ENCODE measurements at regions not wholly inside any gene's neighbourhood (a gene's known extent, or its start where the extent isn't known, plus 50 kb on each side); places are given as distances from the start of the nearest gene placed in this dataset.
A peak's percentile ranks its signal among the peaks of the same experiment; 100 is the strongest.

GRCh38 chr15:62343397-62343796 is 178.3 kb upstream of the C2CD4B start:
- H3K27me3 ChIP-seq (replicated peaks in 1 of 4; ENCODE audit: control extremely low read depth in 1 of 4, control insufficient read depth in 3 of 4, insufficient read depth in 4 of 4, low read length in 3 of 4), result no peaks in the 10 kb centered on the region
- no peak overlapping the region for H3K4me2 ChIP-seq (replicated peaks; ENCODE audit: low read depth, low read length, poor library complexity, severe bottlenecking)
- H2AFZ ChIP-seq (ENCODE audit: insufficient read depth, low read depth, low read length, poor library complexity, severe bottlenecking), result no peak overlapping the region
- H3K9ac ChIP-seq (ENCODE audit: low read length), result no peak overlapping the region
- H3K27me3 Mint-ChIP-seq, result no peaks in the 10 kb centered on the region
- CTCF ChIA-PET, result no interaction called here
- 97% methylated on average over 4 of the region's 10 CpGs for WGBS (ENCODE audit: insufficient coverage)
- no peaks in the 10 kb centered on the region for H3K79me2 ChIP-seq (ENCODE audit: control insufficient read depth, insufficient read depth, low read length)
- H3K4me1 Mint-ChIP-seq, result peaks cover 7% of the 10 kb centered on the region
- H3K27ac Mint-ChIP-seq, result no peak overlapping the region
- intact Hi-C loops (cut with micrococcal nuclease), result no loop called here
- H3K4me3 Mint-ChIP-seq, result no peak overlapping the region
- ATAC-seq (ENCODE audit: low read depth) (no peak), DNase-seq (no peak)
- POLR2A ChIA-PET, result no interaction called here
- H3K27ac ChIP-seq (ENCODE audit: low read length in 2 of 2), result no peak overlapping the region
- H3K36me3 ChIP-seq (replicated peaks in 1 of 2; ENCODE audit: control extremely low read depth in 1 of 2, control insufficient read depth in 1 of 2, extremely low read depth in 1 of 2, insufficient read depth in 2 of 2, low read length in 1 of 2), result no peaks in the 10 kb centered on the region
- H4K20me1 ChIP-seq (ENCODE audit: control insufficient read depth, insufficient read depth, low read length, poor library complexity, severe bottlenecking), result no peaks in the 10 kb centered on the region
- H3K9me3 Mint-ChIP-seq (ENCODE audit: insufficient read depth), result no peaks in the 10 kb centered on the region
- no peak overlapping the region for H3K4me3 ChIP-seq (ENCODE audit: control extremely low read depth in 1 of 5, extremely low read depth in 1 of 5, insufficient read depth in 1 of 5, low read depth in 2 of 5, low read length in 4 of 5)
- TF ChIP-seq EZH2 (IDR thresholded peaks at IDR 0.05; ENCODE audit: borderline replicate concordance, insufficient read depth, low read depth, low read length, poor library complexity, severe bottlenecking) (no peak), CTCF (IDR thresholded peaks at IDR 0.05) (no peak)
- peaks cover 0 to 3% (median 0%) of the 10 kb centered on the region in 3 donors for H3K9me3 ChIP-seq (ENCODE audit: control extremely low read depth in 1 of 3, control insufficient read depth in 2 of 3, insufficient read depth in 1 of 3, low read length in 2 of 3)
- H3K4me1 ChIP-seq (ENCODE audit: control insufficient read depth in 2 of 2, insufficient read depth in 2 of 2, low read length in 2 of 2), result peaks cover 0 to 3% of the 10 kb centered on the region in 2 donors

- DNase-seq (peak; percentile 74), ATAC-seq (ENCODE audit: low read depth) (peak; percentile 76)
- H3K79me2 ChIP-seq (ENCODE audit: control insufficient read depth, insufficient read depth, low read length), result no peaks in the 10 kb centered on the region
- CTCF ChIA-PET, result interaction anchor here (1.2 kb wide), 1 partner anchor 56 kb away, joined by 3 read pairs; no protein-coding TSS in a partner anchor
- Mint-ChIP-seq H3K9me3 (ENCODE audit: insufficient read depth) (no peaks in the 10 kb centered on the region), H3K4me3 (peak overlapping the region; percentile 76), H3K27ac (peak overlapping the region; percentile 76), H3K4me1 (peaks cover 7% of the 10 kb centered on the region), H3K27me3 (no peaks in the 10 kb centered on the region)
- peaks cover 0 to 3% of the 10 kb centered on the region in 2 donors for H3K4me1 ChIP-seq (ENCODE audit: control insufficient read depth in 2 of 2, insufficient read depth in 2 of 2, low read length in 2 of 2)
- no peaks in the 10 kb centered on the region for H4K20me1 ChIP-seq (ENCODE audit: control insufficient read depth, insufficient read depth, low read length, poor library complexity, severe bottlenecking)
- peak overlapping the region in 1 of 5 experiments; percentile 21 for H3K4me3 ChIP-seq (ENCODE audit: control extremely low read depth in 1 of 5, extremely low read depth in 1 of 5, insufficient read depth in 1 of 5, low read depth in 2 of 5, low read length in 4 of 5)
- peaks cover 0 to 3% (median 0%) of the 10 kb centered on the region in 3 donors for H3K9me3 ChIP-seq (ENCODE audit: control extremely low read depth in 1 of 3, control insufficient read depth in 2 of 3, insufficient read depth in 1 of 3, low read length in 2 of 3)
- peak overlapping the region; percentile 45 for H3K4me2 ChIP-seq (replicated peaks; ENCODE audit: low read depth, low read length, poor library complexity, severe bottlenecking)
- H2AFZ ChIP-seq (ENCODE audit: insufficient read depth, low read depth, low read length, poor library complexity, severe bottlenecking), result peak overlapping the region; percentile 46
- H3K36me3 ChIP-seq (replicated peaks in 1 of 2; ENCODE audit: control extremely low read depth in 1 of 2, control insufficient read depth in 1 of 2, extremely low read depth in 1 of 2, insufficient read depth in 2 of 2, low read length in 1 of 2), result no peaks in the 10 kb centered on the region
- intact Hi-C loops (cut with micrococcal nuclease), result no loop called here
- no peak overlapping the region for H3K27ac ChIP-seq (ENCODE audit: low read length in 2 of 2)
- 32% methylated on average over 15 of the region's 21 CpGs for WGBS (ENCODE audit: insufficient coverage)
- H3K27me3 ChIP-seq (replicated peaks in 1 of 4; ENCODE audit: control extremely low read depth in 1 of 4, control insufficient read depth in 3 of 4, insufficient read depth in 4 of 4, low read length in 3 of 4), result no peaks in the 10 kb centered on the region
- TF ChIP-seq EZH2 (IDR thresholded peaks at IDR 0.05; ENCODE audit: borderline replicate concordance, insufficient read depth, low read depth, low read length, poor library complexity, severe bottlenecking) (no peak), CTCF (IDR thresholded peaks at IDR 0.05) (peak; percentile 60)
- POLR2A ChIA-PET, result no interaction called here
- H3K9ac ChIP-seq (ENCODE audit: low read length), result no peak overlapping the region
Observed at GRCh38 chr15:62344806-62345539, 179.9 kb upstream of the C2CD4B start.

All from B cell (primary cell).